GM13977 (cell line): ENCODE measurements at regions not wholly inside any gene's neighbourhood (a gene's known extent, or its start where the extent isn't known, plus 50 kb on each side); places are given as distances from the start of the nearest gene placed in this dataset.

Experiments used
- DNase-seq: peaks from one replicate; pipeline ENCODE4 v3.0.0; 2012; ENCODE audit warnings: low spot score
- in situ Hi-C: fragments of 300-500 bp; cut with MboI; formaldehyde crosslinking; loops from one replicate; pipeline ENCODE4 v1.12.0; 2022; ENCODE audit warnings: low sequenced_read_pairs, low pct_unique_long_range_greater_than_20kb, mixed read lengths, inconsistent platforms; ENCODE audit not compliant: unreplicated experiment
- TF ChIP-seq, protein P1 (sequence below): IDR thresholded peaks from 2 replicates; pipeline ENCODE4 v1.5.1; 2012; ENCODE audit warnings: mild to moderate bottlenecking, control low read depth; ENCODE audit not compliant: insufficient read depth; ENCODE audit errors: extremely low read depth, missing control alignments

DNA sequence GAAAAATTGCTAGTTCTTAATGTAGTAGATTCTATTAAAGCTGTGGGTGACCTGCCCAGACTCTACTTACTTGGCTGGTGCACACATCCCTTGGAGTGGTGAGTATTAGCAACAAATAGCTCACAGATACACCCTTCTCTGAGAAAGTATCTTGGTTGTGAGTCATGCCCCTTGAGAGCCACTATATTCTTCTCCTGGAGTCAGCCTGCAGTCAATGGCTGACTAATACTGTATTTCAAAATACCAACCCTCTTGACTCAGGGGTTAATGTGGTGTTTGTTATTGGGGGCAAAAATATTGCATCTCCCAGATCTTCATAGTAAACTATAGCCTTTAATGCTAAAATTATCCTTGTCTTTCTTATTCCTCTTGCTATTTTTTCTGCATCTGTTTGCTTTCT lies 354.9 kb downstream of the BMPER start:
- DNase-seq: no peak
- in situ Hi-C loops: no loop called here
- TF ChIP-seq, protein P1, sequence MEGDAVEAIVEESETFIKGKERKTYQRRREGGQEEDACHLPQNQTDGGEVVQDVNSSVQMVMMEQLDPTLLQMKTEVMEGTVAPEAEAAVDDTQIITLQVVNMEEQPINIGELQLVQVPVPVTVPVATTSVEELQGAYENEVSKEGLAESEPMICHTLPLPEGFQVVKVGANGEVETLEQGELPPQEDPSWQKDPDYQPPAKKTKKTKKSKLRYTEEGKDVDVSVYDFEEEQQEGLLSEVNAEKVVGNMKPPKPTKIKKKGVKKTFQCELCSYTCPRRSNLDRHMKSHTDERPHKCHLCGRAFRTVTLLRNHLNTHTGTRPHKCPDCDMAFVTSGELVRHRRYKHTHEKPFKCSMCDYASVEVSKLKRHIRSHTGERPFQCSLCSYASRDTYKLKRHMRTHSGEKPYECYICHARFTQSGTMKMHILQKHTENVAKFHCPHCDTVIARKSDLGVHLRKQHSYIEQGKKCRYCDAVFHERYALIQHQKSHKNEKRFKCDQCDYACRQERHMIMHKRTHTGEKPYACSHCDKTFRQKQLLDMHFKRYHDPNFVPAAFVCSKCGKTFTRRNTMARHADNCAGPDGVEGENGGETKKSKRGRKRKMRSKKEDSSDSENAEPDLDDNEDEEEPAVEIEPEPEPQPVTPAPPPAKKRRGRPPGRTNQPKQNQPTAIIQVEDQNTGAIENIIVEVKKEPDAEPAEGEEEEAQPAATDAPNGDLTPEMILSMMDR: no peak

DNA sequence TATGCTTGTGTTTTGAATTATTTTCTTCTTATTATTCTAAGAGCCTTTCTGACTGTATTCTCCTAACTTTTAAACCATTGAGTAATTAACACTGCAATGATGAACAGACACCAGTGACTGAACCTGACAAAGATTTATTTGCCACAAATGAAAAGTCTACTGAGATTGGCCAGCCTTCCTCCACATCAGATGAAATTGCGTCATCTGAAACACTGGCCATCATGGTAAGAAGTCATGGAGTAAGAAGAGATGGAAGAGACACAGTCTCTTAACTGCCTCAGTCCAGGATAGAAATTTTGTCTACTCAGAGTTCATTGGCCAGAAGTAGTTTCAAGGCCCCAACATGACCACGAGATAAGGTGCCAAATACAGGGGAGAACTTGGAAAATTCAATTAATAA lies 357.8 kb downstream of the BMPER start:
- TF ChIP-seq, protein P1: no peak
- no peak for DNase-seq
- in situ Hi-C loops: no loop called here

DNA sequence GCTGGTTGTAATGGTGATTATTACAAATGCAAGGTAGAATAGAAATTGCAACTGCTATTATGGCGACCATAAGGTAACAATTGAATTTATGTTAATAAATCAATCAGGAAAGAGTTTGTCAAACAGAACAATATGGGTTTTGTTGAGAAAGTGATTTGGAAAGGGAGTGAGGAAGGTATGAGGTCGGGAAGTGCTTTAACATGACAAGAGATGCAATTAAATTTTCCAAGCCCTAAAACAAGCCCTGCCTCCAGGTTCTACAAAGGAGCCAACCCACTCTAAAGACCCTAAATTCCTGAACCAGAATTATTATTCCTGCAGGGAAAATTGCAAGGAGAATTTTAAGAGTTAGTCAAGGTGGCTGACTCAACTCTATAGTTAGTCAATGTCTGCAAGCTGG lies 363.7 kb downstream of the BMPER start:
- TF ChIP-seq, protein P1: no peak
- no peak for DNase-seq
- in situ Hi-C loops: no loop called here

DNA sequence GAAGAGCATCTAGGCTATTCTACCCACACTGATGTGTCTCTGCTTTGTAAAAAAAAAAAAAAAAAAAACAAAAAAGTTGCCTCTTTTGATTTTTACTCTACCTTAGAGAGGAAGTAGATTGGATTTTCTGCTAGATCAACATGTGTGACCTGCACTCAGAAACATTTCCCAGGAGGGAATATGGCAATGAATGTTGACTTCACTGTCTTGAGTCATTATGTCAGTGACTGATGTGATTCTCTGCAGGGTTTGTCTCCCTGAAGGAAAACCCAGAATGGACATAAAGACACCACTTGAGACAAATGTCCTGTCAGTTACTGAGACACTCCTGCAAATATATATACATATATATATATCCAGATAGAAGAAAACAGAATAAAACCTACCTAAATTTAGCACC lies 370.3 kb downstream of the BMPER start:
- TF ChIP-seq, protein P1: no peak
- in situ Hi-C loops: no loop called here
- DNase-seq: no peak

DNA sequence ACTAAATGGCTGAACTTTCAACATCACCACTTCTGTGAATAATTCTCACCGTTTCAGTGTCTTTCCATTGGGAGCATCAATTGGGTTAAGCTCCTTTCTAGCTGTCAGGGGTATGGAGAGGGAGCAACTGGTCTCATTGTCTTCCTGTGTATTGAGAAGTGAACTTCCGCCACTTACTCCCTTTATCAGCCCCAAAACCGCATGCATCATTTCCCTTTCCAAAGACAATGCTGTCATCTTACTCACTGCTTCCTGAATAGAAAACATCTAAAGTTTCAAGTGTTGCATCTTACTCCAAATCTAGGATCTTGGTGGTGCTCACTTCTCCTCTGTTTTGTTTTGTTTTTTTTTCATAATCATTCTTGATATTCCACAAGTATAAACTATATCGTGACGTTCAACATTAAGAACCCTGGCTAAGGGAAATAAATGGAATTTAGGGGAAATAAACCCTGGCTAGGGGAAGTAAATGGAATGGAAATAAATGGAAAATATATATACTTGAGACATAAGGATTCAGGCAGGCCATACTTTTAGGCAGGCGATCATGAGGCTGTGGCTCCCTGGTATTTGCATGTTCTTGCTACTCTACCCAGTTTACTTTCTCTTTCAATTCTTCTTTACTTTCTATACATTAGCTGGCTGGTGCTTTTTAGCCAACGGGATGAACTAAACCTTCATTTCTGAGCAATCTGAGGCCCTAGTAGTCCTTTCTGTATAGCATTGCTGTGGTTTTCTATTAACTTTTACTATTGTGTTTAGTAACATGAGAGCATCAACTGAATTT lies 371.9 kb downstream of the BMPER start:
- DNase-seq: no peak
- TF ChIP-seq, protein P1: no peak
- in situ Hi-C loops: no loop called here

DNA sequence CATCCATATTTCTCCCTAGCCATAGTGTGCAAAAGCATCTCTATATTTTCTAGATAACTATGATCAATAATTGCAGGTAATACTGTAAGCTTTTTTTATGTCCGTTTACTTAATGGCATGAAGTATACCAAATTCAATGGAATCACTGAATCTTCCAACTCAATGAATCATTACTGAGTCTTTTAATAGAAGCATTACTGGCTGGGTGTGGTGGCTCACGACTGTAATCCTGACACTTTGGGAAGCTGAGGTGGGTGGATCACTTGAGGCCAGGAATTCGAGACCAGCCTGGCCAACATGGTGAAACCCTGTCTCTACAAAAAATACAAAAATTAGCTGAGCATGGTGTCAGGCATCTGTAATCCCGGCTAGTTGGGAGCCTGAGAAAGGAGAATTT lies 372.5 kb downstream of the BMPER start:
- TF ChIP-seq, protein P1: no peak
- in situ Hi-C loops: no loop called here
- no peak for DNase-seq
